Neural cell (in vitro differentiated cells): ENCODE measurements at regions not wholly inside any gene's neighbourhood (a gene's known extent, or its start where the extent isn't known, plus 50 kb on each side); places are given as distances from the start of the nearest gene placed in this dataset.

Experiments used
- H2AFZ ChIP-seq: fragments of 200-600, 300-800 bp; sonication (generic), shearing (Covaris generic); 2 replicates; pipeline ENCODE4 v1.6.0; 2014; ENCODE audit warnings: low read depth, mild to moderate bottlenecking, antibody characterized with exemption, low read length, moderate library complexity
- H3F3A ChIP-seq: fragments of 200-600 bp; shearing (Covaris generic); 2 replicates; pipeline ENCODE4 v1.6.1; 2016; ENCODE audit warnings: mild to moderate bottlenecking, moderate library complexity, mixed read lengths, antibody characterized with exemption, low read length; ENCODE audit not compliant: insufficient read depth, poor library complexity, severe bottlenecking
- H3K27ac ChIP-seq: fragments of 200-600, 300-800 bp; sonication (generic), shearing (Covaris generic); 2 replicates; pipeline ENCODE4 v1.5.1; 2014; ENCODE audit warnings: mild to moderate bottlenecking, low read length, moderate library complexity
- H3K27me3 ChIP-seq: fragments of 300-800, 200-600 bp; sonication (generic), shearing (Covaris generic); 2 replicates; pipeline ENCODE4 v1.6.0; 2014; ENCODE audit warnings: mild to moderate bottlenecking, low read depth, low read length, moderate library complexity; ENCODE audit not compliant: insufficient read depth
- H3K36me3 ChIP-seq: fragments of 300-800, 200-600 bp; sonication (generic), shearing (Covaris generic); 2 replicates; pipeline ENCODE4 v1.5.1; 2014; ENCODE audit warnings: mild to moderate bottlenecking, antibody characterized with exemption, low read length, moderate library complexity; ENCODE audit not compliant: insufficient read depth
- H3K4me2 ChIP-seq: fragments of 300-800, 200-600 bp; sonication (generic), shearing (Covaris generic); 2 replicates; pipeline ENCODE4 v1.6.0; 2014; ENCODE audit warnings: mild to moderate bottlenecking, low read length
- H3K4me3 ChIP-seq: fragments of 300-800, 200-600 bp; sonication (generic), shearing (Covaris generic); 2 replicates; pipeline ENCODE4 v1.5.1; 2014; ENCODE audit warnings: mild to moderate bottlenecking, low read length, moderate library complexity
- H3K79me2 ChIP-seq: fragments of 200-600 bp; shearing (Covaris generic); replicated peaks from 2 replicates; pipeline ENCODE4 v1.6.0; 2014; ENCODE audit warnings: mild to moderate bottlenecking, low read length, moderate library complexity; ENCODE audit not compliant: insufficient read depth
- H3K9ac ChIP-seq: fragments of 300-800, 200-600 bp; sonication (generic), shearing (Covaris generic); 2 replicates; pipeline ENCODE4 v1.6.1; 2016; ENCODE audit warnings: mild to moderate bottlenecking, low read length, mixed read lengths
- H3K9me2 ChIP-seq: fragments of 200-600 bp; shearing (Covaris generic); 2 replicates; pipeline ENCODE4 v1.6.1; 2016; ENCODE audit warnings: mild to moderate bottlenecking, low read length, mixed read lengths; ENCODE audit not compliant: insufficient read depth
- H3K9me3 ChIP-seq: fragments of 200-600, 300-800 bp; sonication (generic), shearing (Covaris generic); 2 replicates; pipeline ENCODE4 v1.6.1; 2016; ENCODE audit warnings: mild to moderate bottlenecking, mixed run types, low read length, moderate library complexity, mixed read lengths
- H4K20me1 ChIP-seq: fragments of 200-600 bp; shearing (Covaris generic); 2 replicates; pipeline ENCODE4 v1.6.1; 2016; ENCODE audit warnings: mild to moderate bottlenecking, mixed run types; ENCODE audit not compliant: insufficient read depth
- EP300 ChIP-seq: fragments of 450-650 bp; conservative IDR thresholded peaks from 2 replicates; pipeline ENCODE4 v1.6.1; 2014; ENCODE audit warnings: antibody characterized with exemption, mild to moderate bottlenecking, moderate library complexity; ENCODE audit not compliant: poor library complexity, severe bottlenecking
- EZH2 ChIP-seq: fragments of 200-600, 300-800 bp; shearing (Covaris generic), sonication (generic); IDR thresholded peaks from 2 replicates; pipeline ENCODE4 v1.6.1; 2014; ENCODE audit warnings: antibody characterized with exemption, low read length, borderline replicate concordance, mild to moderate bottlenecking; ENCODE audit not compliant: insufficient read depth, poor library complexity, severe bottlenecking
- POLR2AphosphoS5 ChIP-seq: IDR thresholded peaks from 2 replicates; pipeline ENCODE4 v1.6.1; 2012
- RAD21 ChIP-seq: fragments of 450-650 bp; conservative IDR thresholded peaks from 2 replicates; pipeline ENCODE4 v1.6.1; 2014; ENCODE audit warnings: antibody characterized with exemption, mild to moderate bottlenecking, moderate library complexity
- SMC3 ChIP-seq: fragments of 450-650 bp; conservative IDR thresholded peaks from 2 replicates; pipeline ENCODE4 v1.6.1; 2014; ENCODE audit warnings: antibody characterized with exemption, mild to moderate bottlenecking, moderate library complexity; ENCODE audit not compliant: poor library complexity
- TAF1 ChIP-seq: IDR thresholded peaks from 2 replicates; pipeline ENCODE4 v1.6.1; 2012; ENCODE audit warnings: low read depth
- TF ChIP-seq, protein P1 (sequence below): fragments of 450-650 bp; IDR thresholded peaks from 2 replicates; pipeline ENCODE4 v1.5.1; 2014; ENCODE audit warnings: antibody characterized with exemption, mild to moderate bottlenecking, moderate library complexity; ENCODE audit not compliant: poor library complexity, severe bottlenecking
- TF ChIP-seq, protein P2 (sequence below): IDR thresholded peaks from 2 replicates; pipeline ENCODE4 v1.6.1; 2012; ENCODE audit warnings: borderline replicate concordance

DNA sequence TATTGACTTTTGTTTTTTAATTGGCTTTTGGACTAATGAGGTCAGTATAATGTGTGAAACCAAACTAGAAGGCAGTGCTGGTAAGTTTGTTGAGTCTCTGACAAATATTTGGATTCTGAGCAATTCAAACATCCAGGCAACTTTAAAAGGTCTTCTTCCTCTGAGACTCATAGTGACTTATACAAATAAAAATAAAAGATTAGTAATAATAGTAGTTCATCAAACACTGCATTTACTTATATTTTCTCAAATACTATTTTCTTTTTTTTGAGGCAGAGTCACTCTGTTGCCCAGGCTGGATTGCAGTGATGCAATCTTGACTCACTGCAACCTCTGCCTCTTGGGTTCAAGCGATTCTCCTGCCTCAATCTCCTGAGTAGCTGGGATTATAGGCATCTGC is 337.9 kb downstream of the DAD1 start:
- Histone ChIP-seq H3F3A (no peaks in the 10 kb centered on the region), H2AFZ (no peak overlapping the region), H3K36me3 (no peaks in the 10 kb centered on the region), H3K9me2 (no peaks in the 10 kb centered on the region), H3K79me2 (no peaks in the 10 kb centered on the region), H4K20me1 (no peaks in the 10 kb centered on the region), H3K4me3 (no peak overlapping the region), H3K9me3 (no peaks in the 10 kb centered on the region), H3K4me2 (no peak overlapping the region), H3K27me3 (no peaks in the 10 kb centered on the region), H3K9ac (no peak overlapping the region), H3K27ac (no peak overlapping the region)
- TF ChIP-seq, protein P1, sequence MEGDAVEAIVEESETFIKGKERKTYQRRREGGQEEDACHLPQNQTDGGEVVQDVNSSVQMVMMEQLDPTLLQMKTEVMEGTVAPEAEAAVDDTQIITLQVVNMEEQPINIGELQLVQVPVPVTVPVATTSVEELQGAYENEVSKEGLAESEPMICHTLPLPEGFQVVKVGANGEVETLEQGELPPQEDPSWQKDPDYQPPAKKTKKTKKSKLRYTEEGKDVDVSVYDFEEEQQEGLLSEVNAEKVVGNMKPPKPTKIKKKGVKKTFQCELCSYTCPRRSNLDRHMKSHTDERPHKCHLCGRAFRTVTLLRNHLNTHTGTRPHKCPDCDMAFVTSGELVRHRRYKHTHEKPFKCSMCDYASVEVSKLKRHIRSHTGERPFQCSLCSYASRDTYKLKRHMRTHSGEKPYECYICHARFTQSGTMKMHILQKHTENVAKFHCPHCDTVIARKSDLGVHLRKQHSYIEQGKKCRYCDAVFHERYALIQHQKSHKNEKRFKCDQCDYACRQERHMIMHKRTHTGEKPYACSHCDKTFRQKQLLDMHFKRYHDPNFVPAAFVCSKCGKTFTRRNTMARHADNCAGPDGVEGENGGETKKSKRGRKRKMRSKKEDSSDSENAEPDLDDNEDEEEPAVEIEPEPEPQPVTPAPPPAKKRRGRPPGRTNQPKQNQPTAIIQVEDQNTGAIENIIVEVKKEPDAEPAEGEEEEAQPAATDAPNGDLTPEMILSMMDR = no peak
- no peak for TF ChIP-seq TAF1
- TF ChIP-seq SMC3 = no peak
- TF ChIP-seq, protein P2, sequence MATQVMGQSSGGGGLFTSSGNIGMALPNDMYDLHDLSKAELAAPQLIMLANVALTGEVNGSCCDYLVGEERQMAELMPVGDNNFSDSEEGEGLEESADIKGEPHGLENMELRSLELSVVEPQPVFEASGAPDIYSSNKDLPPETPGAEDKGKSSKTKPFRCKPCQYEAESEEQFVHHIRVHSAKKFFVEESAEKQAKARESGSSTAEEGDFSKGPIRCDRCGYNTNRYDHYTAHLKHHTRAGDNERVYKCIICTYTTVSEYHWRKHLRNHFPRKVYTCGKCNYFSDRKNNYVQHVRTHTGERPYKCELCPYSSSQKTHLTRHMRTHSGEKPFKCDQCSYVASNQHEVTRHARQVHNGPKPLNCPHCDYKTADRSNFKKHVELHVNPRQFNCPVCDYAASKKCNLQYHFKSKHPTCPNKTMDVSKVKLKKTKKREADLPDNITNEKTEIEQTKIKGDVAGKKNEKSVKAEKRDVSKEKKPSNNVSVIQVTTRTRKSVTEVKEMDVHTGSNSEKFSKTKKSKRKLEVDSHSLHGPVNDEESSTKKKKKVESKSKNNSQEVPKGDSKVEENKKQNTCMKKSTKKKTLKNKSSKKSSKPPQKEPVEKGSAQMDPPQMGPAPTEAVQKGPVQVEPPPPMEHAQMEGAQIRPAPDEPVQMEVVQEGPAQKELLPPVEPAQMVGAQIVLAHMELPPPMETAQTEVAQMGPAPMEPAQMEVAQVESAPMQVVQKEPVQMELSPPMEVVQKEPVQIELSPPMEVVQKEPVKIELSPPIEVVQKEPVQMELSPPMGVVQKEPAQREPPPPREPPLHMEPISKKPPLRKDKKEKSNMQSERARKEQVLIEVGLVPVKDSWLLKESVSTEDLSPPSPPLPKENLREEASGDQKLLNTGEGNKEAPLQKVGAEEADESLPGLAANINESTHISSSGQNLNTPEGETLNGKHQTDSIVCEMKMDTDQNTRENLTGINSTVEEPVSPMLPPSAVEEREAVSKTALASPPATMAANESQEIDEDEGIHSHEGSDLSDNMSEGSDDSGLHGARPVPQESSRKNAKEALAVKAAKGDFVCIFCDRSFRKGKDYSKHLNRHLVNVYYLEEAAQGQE = no peak
- no peak for TF ChIP-seq EP300
- TF ChIP-seq POLR2AphosphoS5 = no peak
- TF ChIP-seq EZH2 = no peak

DNA sequence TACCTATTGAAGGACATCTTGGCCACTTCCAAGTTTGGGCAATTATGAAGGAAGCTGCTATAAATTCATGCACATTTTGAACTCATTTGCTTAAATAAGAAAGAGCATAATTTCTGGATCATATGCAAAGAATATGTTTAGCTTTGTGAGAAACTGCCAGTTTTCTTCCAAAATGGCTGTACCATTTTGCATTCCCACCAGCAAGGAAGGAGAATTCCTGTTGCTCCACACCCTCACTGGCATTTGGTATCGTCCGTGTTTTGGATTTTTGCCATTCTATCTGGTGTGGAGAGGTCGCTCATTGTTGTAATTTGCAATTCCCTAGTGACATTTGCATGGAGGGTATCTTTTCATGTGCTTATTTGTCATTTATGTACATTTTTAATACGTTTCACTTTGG is 339.3 kb downstream of the DAD1 start:
- TF ChIP-seq, protein P2 = no peak
- TF ChIP-seq TAF1 (no peak), POLR2AphosphoS5 (no peak), SMC3 (no peak), RAD21 (no peak)
- Histone ChIP-seq H3F3A (no peaks in the 10 kb centered on the region), H3K4me3 (no peak overlapping the region), H3K9me2 (no peaks in the 10 kb centered on the region), H3K4me2 (no peak overlapping the region), H3K79me2 (no peaks in the 10 kb centered on the region), H4K20me1 (no peaks in the 10 kb centered on the region), H3K36me3 (no peaks in the 10 kb centered on the region), H3K27ac (no peak overlapping the region), H2AFZ (no peak overlapping the region), H3K27me3 (no peaks in the 10 kb centered on the region), H3K9ac (no peak overlapping the region), H3K9me3 (no peaks in the 10 kb centered on the region)
